ENCODE measurements at regions not wholly inside any gene's neighbourhood (a gene's known extent, or its start where the extent isn't known, plus 50 kb on each side); places are given as distances from the start of the nearest gene placed in this dataset.

- Histone ChIP-seq H3K4me3 (no peak overlapping the region), H3K4me1 (no peaks in the 10 kb centered on the region), H3K9me3 (no peaks in the 10 kb centered on the region), H3K27ac (no peak overlapping the region), H3K27me3 (no peaks in the 10 kb centered on the region), H3K36me3 (no peaks in the 10 kb centered on the region)
- TF ChIP-seq, protein P1, sequence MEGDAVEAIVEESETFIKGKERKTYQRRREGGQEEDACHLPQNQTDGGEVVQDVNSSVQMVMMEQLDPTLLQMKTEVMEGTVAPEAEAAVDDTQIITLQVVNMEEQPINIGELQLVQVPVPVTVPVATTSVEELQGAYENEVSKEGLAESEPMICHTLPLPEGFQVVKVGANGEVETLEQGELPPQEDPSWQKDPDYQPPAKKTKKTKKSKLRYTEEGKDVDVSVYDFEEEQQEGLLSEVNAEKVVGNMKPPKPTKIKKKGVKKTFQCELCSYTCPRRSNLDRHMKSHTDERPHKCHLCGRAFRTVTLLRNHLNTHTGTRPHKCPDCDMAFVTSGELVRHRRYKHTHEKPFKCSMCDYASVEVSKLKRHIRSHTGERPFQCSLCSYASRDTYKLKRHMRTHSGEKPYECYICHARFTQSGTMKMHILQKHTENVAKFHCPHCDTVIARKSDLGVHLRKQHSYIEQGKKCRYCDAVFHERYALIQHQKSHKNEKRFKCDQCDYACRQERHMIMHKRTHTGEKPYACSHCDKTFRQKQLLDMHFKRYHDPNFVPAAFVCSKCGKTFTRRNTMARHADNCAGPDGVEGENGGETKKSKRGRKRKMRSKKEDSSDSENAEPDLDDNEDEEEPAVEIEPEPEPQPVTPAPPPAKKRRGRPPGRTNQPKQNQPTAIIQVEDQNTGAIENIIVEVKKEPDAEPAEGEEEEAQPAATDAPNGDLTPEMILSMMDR (IDR thresholded peaks at IDR 0.05) = no peak
- intact Hi-C loops (cut with DNase I) = no loop called here
- no peak for DNase-seq (ENCODE audit: low spot score in 2 of 2)
These were observed 567.4 kb upstream of the SOX9 start for GRCh38 chr17:71553381-71553780.

DNA sequence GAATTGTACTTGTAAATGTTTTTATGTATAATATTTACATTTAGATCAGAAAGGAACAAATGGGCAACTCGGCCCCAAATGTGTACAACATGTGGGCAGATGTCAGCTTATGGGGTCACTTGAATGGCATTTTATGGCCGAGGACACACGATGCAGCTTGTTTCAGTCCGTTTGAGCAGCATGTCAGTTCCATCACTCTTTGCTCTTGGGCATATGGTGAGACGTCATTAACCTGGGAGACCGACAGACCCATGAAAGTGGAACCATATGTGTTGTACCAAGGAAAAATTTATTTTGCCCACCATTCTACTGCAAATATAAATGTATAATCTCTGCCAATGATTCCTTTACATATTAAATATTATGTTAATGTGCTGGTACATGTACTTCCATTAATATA, 561.9 kb upstream of the SOX9 start:
- TF ChIP-seq, protein P1 (IDR thresholded peaks at IDR 0.05) = no peak
- intact Hi-C loops (cut with DNase I) = no loop called here

GRCh38 chr17:71572343-71572742, 548.5 kb upstream of the SOX9 start:
- Histone ChIP-seq H3K27me3 (no peaks in the 10 kb centered on the region), H3K4me3 (no peak overlapping the region), H3K27ac (no peak overlapping the region), H3K36me3 (no peaks in the 10 kb centered on the region), H3K9me3 (no peaks in the 10 kb centered on the region), H3K4me1 (no peaks in the 10 kb centered on the region)
- DNase-seq (ENCODE audit: low spot score in 2 of 2) = no peak
- TF ChIP-seq, protein P1 (IDR thresholded peaks at IDR 0.05) = no peak
- intact Hi-C loops (cut with DNase I) = no loop called here

More for the DNA sequence above, 561.9 kb upstream of the SOX9 start:
- H3K9me3 ChIP-seq = no peaks in the 10 kb centered on the region
- no peak for DNase-seq (ENCODE audit: low spot score in 2 of 2)
- H3K27ac ChIP-seq = no peak overlapping the region
- H3K4me3 ChIP-seq = no peak overlapping the region
- H3K27me3 ChIP-seq = no peaks in the 10 kb centered on the region
- no peaks in the 10 kb centered on the region for H3K36me3 ChIP-seq
- no peaks in the 10 kb centered on the region for H3K4me1 ChIP-seq

DNA sequence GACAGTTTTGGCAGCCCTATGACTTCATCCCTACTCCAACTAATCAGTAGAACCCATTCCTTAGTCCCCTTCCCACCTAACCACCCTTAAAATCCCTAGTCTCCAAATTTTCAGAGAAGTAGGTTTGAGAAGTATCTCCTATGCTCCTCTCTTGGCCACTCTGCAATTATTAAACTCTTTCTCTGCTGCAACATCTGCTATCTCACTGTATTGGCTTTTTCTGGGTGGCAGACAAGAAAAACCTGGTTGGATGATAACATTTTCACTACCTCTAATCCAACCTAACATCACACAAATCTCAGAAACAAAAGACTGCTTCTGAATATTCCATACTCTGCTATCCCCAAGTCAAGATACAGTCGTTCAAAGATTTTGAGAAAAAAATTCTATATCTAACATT, 542.4 kb upstream of the SOX9 start:
- TF ChIP-seq, protein P1 (IDR thresholded peaks at IDR 0.05) = no peak

DNA sequence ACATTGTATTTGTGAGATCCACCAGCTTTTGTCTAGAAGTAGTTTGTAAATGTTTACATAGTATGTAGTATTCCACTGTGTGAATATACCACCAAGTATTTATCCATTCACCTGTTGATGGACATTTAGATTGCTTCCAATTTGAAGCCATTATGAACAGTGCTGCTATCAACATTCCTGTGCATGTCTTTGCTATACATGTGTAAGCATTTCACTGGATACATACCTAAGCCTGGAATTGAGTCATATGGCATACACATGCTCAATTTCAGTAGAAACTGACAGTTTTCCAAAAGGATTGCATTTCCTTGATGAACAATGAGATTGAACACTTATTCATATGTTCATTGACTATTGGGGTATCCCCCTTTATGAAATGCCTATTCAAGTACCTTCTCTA, 540.6 kb upstream of the SOX9 start:
- no peaks in the 10 kb centered on the region for H3K4me1 ChIP-seq
- H3K4me3 ChIP-seq = no peak overlapping the region
- no peaks in the 10 kb centered on the region for H3K9me3 ChIP-seq
- TF ChIP-seq, protein P1 (IDR thresholded peaks at IDR 0.05) = no peak
- no peaks in the 10 kb centered on the region for H3K27me3 ChIP-seq
- no peaks in the 10 kb centered on the region for H3K36me3 ChIP-seq
- no peak overlapping the region for H3K27ac ChIP-seq
- DNase-seq (ENCODE audit: low spot score in 2 of 2) = no peak
- intact Hi-C loops (cut with DNase I) = no loop called here

More for the DNA sequence above, 542.4 kb upstream of the SOX9 start:
- H3K4me3 ChIP-seq = no peak overlapping the region
- intact Hi-C loops (cut with DNase I) = no loop called here
- H3K36me3 ChIP-seq = no peaks in the 10 kb centered on the region
- no peaks in the 10 kb centered on the region for H3K27me3 ChIP-seq
- H3K9me3 ChIP-seq = no peaks in the 10 kb centered on the region
- no peak for DNase-seq (ENCODE audit: low spot score in 2 of 2)
- H3K4me1 ChIP-seq = no peaks in the 10 kb centered on the region
- H3K27ac ChIP-seq = no peak overlapping the region

DNA sequence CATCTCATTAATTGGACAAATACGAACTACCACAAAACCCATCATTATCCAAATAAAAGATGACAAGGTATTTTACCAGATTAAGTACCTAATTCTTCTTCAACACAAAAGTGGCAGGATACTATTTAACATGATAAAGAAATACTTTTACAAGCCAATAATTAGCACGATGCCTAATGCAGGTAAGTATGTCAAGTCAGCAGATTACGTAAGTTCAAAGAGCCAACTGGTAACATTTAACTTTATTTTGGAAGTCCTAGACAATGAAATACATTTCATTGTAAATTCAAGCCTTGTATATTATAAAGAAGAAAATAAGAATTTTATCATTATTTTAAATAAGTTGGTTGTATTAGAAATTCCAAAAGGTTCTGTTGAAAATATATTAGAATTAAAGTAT, 535.3 kb upstream of the SOX9 start:
- H3K27me3 ChIP-seq = no peaks in the 10 kb centered on the region
- H3K4me1 ChIP-seq = no peaks in the 10 kb centered on the region
- H3K36me3 ChIP-seq = no peaks in the 10 kb centered on the region
- intact Hi-C loops (cut with DNase I) = no loop called here
- TF ChIP-seq, protein P1 (IDR thresholded peaks at IDR 0.05) = no peak
- no peaks in the 10 kb centered on the region for H3K9me3 ChIP-seq
- DNase-seq (ENCODE audit: low spot score in 2 of 2) = no peak
- no peak overlapping the region for H3K27ac ChIP-seq
- H3K4me3 ChIP-seq = no peak overlapping the region
